AG04450 (cell line): ENCODE measurements at regions not wholly inside any gene's neighbourhood (a gene's known extent, or its start where the extent isn't known, plus 50 kb on each side); places are given as distances from the start of the nearest gene placed in this dataset.
"Not testable (repeated sequence)": the region's sequence is repeated elsewhere in the genome, so short reads cannot be mapped to it uniquely, and the experiment has no call there.

Experiments
- CTCF ChIA-PET: fragments of 300-600, 350-600 bp; formaldehyde crosslinking; extraction: SDS; loops from one replicate; lab custom pipeline; 2022; ENCODE audit warnings: antibody characterized with exemption, inconsistent platforms; lab: Charles Lee
- POLR2A ChIA-PET: fragments of 350-600 bp; formaldehyde crosslinking; extraction: SDS; loops from one replicate; lab custom pipeline; 2021; ENCODE audit warnings: antibody characterized with exemption, inconsistent platforms; lab: Yijun Ruan, JAX
- DNase-seq: peaks from one replicate; pipeline ENCODE4 v3.0.0-alpha.2; 2011; ENCODE audit warnings: low read depth, low spot score
- H3K27ac ChIP-seq: one replicate; pipeline ENCODE4 v1.5.1; 2012; ENCODE audit warnings: low read depth, low read length, control low read depth
- H3K27me3 ChIP-seq: one replicate; pipeline ENCODE4 v1.6.0; 2012; ENCODE audit warnings: low read length; ENCODE audit not compliant: control insufficient read depth, insufficient read depth
- H3K4me3 ChIP-seq: 2 replicates; pipeline ENCODE4 v1.5.1; 2011; ENCODE audit warnings: mild to moderate bottlenecking, low read depth, low read length, control low read depth
- H3K9me3 ChIP-seq: 2 replicates; pipeline ENCODE4 v1.5.1; 2012; ENCODE audit warnings: low read length; ENCODE audit not compliant: control insufficient read depth, insufficient read depth
- TF ChIP-seq, protein P1 (sequence below): IDR thresholded peaks from 2 replicates; pipeline ENCODE4 v1.5.1; 2011; ENCODE audit warnings: low read depth, low read length, control low read depth, inconsistent platforms

DNA sequence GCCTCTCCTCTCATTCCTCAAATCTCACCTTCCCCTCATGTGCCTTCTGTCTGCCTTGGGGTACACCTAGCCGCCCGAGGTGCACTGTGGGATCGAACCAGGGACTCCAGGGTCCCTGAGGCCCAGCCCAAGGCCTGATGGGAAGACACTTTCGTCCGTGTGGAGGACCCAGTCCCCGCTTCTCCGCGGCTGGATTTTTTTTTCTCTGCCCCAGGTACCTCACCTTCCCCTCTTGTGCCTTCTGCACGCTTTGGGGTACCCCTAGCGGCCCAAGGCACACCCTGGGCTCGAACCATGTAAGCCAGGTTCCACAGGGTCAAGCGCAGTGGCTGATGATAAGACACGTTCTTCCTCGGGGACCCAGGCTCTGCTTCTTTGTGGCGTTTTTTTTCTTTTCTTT is 530.7 kb downstream of the CWH43 start:
- Histone ChIP-seq H3K27ac (no peak overlapping the region), H3K9me3 (peaks cover 67% of the 10 kb centered on the region), H3K4me3 (no peak overlapping the region), H3K27me3 (no peaks in the 10 kb centered on the region)
- TF ChIP-seq, protein P1, sequence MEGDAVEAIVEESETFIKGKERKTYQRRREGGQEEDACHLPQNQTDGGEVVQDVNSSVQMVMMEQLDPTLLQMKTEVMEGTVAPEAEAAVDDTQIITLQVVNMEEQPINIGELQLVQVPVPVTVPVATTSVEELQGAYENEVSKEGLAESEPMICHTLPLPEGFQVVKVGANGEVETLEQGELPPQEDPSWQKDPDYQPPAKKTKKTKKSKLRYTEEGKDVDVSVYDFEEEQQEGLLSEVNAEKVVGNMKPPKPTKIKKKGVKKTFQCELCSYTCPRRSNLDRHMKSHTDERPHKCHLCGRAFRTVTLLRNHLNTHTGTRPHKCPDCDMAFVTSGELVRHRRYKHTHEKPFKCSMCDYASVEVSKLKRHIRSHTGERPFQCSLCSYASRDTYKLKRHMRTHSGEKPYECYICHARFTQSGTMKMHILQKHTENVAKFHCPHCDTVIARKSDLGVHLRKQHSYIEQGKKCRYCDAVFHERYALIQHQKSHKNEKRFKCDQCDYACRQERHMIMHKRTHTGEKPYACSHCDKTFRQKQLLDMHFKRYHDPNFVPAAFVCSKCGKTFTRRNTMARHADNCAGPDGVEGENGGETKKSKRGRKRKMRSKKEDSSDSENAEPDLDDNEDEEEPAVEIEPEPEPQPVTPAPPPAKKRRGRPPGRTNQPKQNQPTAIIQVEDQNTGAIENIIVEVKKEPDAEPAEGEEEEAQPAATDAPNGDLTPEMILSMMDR: no peak
- DNase-seq: no peak
- ChIA-PET CTCF (no interaction called here), POLR2A (no interaction called here)

DNA sequence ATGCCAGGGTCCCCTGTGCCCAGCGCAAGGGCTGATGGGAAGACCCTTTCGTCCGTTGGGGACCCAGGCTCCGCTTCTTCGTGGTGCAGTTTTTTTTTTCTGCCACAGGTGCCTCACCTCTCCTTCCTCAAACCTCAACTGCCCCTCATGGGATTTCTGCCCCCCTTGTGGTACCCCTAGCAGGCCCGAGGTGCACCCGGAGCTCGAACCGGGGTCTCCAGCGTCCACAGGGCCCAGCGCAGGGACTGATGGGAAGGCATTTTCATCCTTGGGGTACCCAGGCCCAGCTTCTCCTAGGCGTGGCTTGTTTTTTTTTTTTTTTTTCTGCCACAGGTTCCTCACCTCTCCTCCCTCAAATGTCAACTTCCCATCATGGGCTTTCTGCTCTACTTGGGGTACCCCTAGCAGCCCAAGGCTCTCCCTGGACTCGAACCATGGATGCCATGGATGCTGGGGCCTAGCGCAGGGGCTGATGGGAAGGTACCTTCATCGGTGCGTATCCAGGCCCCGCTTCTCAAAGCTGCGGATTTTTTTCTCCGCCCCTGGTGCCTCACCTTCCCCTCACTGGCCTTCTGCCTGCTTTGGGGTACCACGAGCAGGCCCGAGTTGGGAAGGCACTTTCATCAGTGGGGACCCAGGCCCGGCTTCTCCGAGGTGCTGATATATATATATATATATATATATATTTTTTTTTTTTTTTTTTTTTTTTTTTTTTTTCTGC is 531.6 kb downstream of the CWH43 start:
- H3K27ac ChIP-seq, H3K4me3 ChIP-seq, DNase-seq, H3K27me3 ChIP-seq, POLR2A ChIA-PET, CTCF ChIA-PET: not testable (repeated sequence)
- peaks cover 59% of the 10 kb centered on the region for H3K9me3 ChIP-seq

DNA sequence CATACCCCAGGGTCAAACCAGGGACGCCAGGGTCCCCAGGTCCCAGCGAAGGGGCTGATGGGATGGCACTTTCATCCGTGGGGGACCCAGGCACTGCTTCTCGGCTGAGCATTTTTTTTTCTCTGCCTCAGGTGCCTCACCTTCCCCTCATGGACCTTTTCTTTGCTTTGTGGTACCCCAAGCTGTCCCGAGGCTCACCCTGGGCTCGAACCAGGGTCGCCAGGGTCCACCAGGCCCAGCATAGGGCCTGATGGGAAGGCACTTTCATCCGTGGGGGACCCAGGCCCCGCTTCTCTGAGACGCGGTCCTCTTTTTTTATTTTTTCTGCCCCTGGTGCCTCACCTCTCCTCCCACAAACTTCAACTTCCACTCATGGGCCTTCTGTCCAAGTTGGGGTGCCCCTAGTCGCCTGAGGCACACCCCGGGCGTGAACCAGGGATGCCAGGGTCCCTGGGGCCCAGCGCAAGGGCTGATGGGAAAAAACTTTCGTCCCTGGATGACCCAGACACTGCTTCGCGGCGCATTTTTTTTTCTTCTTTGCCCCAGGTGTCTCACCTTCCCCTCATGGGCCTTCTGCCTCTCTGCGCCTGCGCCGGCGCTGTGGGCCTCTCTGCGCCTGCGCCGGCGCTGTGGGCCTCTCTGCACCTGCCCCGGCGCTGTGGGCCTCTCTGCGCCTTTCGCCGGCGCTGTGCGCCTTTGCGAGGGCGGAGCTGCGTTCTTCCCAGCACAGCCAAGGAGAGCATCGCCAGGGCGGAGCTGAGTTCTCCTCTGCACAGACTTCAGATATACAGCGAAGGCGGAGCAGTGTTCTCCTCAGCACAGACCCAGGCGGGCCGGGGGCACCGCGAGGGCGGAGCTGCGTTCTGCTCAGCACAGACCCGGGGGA is 533.3 kb downstream of the CWH43 start:
- peaks cover 53% of the 10 kb centered on the region for H3K9me3 ChIP-seq
- POLR2A ChIA-PET, DNase-seq, CTCF ChIA-PET, H3K27me3 ChIP-seq, H3K4me3 ChIP-seq, H3K27ac ChIP-seq: not testable (repeated sequence)

DNA sequence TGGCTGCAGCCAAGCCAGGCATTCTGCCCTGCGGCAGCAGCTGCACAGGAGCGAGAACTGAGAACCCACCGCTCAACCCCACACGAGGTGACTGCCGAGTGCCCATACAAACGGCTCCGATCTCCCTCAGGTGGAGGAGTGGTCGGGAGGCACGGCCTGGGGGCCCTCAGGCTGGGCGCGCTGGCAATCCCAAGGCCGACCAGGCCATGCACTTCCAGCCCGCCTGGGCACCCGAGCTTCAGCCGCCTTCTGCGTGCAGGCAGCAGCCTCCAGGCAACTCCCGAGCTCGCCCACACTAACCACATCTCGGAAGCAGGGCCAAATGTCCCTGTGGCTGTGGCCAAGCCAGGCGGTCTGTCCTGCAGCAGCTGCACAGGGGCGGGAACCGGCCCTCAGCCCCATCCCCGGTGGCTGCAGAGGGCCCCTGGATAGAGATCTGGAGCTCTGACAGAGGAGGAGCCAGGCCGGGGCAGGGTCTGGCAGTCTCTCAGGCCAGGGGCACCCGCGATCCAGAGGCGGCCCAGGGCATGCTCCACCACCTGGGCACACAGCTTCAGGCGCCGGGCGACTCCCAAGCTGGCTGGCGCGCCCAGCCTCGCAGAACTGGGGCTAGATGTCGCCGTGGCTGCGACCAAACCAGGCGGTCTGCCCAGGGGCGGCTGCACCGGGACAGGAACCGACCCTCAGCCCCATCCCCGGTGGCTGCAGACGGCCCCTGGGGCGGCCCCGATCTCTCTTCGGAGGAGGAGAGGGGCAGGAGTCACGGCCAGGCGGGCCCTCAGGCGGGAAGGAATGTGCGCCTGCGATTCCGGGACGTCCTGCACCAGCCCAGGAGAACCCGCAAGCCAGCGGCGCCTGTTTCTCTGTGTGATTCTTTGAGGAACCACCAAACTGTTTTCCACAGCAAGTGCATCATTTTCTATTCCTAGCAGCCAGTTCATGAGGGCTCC is 538.0 kb downstream of the CWH43 start:
- H3K9me3 ChIP-seq: peaks cover 19% of the 10 kb centered on the region
- H3K27ac ChIP-seq, H3K27me3 ChIP-seq, CTCF ChIA-PET, DNase-seq, H3K4me3 ChIP-seq, POLR2A ChIA-PET: not testable (repeated sequence)

DNA sequence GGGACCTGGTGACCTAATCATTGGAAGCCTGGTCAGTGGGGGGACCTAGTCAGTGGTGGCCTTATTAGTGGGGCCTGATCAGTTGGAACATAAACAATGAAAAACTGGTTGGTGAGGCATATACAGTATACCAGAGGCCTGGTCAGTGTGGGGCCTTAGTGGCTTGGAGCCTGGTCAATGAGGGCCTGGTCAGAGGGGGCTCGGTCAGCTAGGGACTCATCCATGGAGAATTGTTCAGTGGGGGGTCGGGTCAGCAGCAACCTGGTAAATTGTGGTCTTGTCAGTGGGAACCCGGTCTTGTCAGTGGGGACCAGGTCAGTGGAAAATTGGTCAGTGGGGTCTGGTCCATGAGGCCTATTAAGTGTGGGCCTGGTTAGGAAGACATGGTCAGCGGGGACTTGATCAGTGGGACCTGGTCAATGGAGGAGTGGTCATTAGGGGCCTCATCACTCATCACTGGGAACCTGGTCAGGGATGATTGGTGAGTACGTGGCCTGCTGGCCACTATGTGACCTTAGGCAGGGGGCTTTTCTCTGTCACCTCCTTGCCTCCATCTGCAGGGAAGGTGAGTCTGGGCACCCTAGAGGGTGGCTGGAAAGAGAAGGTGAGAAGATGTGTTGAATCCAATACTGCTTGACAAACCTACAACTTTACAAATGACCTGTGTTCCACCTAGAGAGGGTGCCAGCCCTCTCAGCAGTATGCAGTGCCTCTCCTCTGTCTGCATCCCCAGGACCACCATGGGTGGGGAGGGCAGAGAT is 573.0 kb downstream of the CWH43 start:
- peaks cover 16% of the 10 kb centered on the region for H3K9me3 ChIP-seq
- H3K27ac ChIP-seq, CTCF ChIA-PET, H3K27me3 ChIP-seq, POLR2A ChIA-PET, DNase-seq, H3K4me3 ChIP-seq: not testable (repeated sequence)

DNA sequence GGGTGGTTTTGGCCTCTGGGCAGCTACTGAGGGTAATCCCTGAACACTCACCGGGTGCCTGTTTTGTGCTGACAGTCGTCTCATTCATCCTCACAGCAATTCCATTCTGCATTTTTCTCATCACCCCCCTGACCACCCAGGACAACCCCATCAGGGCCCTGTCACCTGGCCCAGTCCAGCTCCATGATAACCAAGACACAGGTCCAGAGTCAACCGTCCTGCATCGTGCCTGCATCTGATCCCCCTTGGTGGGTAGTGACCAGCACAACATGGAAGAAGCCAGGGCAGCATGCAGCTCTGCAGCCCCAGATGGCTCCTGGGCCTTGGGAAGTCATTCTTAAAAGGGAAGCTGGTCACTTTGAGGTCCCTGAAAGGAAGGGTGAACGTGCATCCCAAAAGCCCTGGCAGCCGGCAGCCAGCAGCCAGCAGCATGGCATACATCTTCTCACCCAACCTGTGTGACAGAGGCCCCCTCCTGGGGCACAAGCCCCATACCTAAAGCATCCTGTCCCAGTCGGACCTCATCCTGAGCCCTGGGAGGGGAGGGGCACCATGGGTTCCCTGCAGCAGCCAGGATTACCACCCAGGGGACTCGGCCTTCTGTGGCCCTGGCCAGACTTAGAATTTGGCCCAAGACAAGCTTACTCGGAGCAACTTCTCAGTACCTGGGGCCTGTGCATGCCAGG is 574.2 kb downstream of the CWH43 start:
- H3K27ac ChIP-seq, DNase-seq: not testable (repeated sequence)

DNA sequence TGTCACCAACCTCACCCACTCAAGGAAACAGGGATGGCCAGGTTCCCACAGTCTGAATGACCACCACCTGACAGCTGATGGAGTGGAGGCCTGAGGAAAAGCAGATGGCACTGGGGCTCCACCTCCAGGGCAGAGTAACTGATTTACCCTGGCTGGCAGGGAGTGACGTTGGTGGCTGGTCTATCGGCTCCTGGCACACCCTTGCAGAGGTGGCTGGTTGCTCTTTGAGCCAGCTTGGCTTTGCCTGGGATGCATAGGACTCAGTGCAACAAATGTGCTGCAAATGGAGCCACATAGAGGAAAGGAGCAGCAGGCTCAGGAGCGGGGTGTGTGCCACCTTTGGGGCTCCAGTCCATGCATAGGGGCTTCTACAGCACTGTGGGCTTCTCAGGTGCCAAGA is 574.8 kb downstream of the CWH43 start:
- CTCF ChIA-PET, DNase-seq, POLR2A ChIA-PET, H3K27me3 ChIP-seq, H3K27ac ChIP-seq, H3K4me3 ChIP-seq: not testable (repeated sequence)
- peaks cover 16% of the 10 kb centered on the region for H3K9me3 ChIP-seq

More for the DNA sequence above, 574.2 kb downstream of the CWH43 start:
- CTCF ChIA-PET, POLR2A ChIA-PET, H3K4me3 ChIP-seq, H3K27me3 ChIP-seq: not testable (repeated sequence)
- peaks cover 16% of the 10 kb centered on the region for H3K9me3 ChIP-seq

DNA sequence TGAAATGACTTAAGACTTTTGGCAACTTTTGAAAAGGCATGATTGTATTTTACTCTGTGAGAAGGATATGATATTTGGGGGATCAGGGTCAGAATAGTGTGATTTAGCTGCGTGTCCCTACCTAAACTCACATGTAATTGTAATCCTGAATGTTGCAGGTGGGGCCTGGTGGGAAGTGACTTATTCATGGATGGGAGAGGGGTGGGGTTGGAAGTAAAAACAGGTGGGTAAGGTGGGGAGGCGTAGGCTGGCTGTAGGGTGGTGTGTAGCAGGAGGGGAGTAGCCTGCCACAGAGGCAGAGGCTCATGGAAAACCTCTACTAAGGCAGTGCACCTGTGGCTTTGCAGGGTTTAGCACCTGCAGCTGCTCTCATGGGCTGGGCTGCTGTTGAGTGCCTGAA is 584.2 kb downstream of the CWH43 start:
- H3K27me3 ChIP-seq, CTCF ChIA-PET, H3K4me3 ChIP-seq, POLR2A ChIA-PET, H3K9me3 ChIP-seq, DNase-seq, H3K27ac ChIP-seq: not testable (repeated sequence)

DNA sequence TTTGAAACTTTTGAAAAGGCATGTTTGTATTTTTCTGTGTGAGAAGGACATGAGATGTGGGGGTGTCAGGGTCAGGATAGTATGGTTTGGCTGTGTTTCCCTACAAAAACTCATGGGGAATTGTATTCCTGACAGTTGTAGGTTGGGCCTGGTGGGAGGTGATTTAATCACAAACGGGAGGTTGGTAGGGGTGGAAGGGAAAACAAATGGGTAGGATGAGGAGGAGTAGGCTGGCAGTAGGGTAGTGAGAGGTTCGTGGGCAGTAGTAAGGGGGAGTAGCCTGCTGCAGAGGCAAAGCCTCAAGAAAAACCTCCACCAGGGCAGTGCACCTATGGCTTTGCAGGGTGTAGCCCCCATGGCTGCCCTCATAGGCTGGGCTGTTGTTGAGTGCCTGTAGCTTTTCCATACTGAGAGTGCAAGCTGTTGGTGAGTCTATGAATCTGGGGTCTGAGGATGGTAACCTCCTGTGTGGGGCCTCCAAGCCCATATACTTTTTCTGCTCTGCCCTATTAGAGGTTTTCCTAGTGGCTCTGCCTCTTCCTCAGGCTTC is 587.7 kb downstream of the CWH43 start:
- H3K4me3 ChIP-seq, CTCF ChIA-PET, POLR2A ChIA-PET: not testable (repeated sequence)

More for the DNA sequence above, 587.7 kb downstream of the CWH43 start:
- DNase-seq, H3K27me3 ChIP-seq, H3K27ac ChIP-seq: not testable (repeated sequence)
- peaks cover 21% of the 10 kb centered on the region for H3K9me3 ChIP-seq
